ENCODE measurements at regions not wholly inside any gene's neighbourhood (a gene's known extent, or its start where the extent isn't known, plus 50 kb on each side); places are given as distances from the start of the nearest gene placed in this dataset.

DNA sequence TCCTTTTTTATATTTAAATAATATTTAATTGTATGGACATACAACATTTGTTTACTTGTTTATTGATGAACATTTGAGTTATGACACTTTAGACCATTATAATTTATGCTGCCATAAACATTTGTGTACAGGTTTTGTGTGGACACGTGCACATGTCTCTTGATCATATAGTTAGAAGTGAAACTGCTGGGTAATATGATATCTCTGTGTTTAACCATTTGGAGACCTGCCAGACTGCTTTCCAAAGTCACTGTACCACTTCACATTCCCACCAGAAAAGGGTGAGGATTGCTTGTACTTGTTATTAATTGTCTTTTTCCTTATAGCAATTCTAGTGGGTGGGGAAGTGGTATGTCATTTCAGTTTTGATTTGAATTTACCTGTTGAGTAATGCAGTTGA is 145.6 kb upstream of the KLHL1 start:
- Histone ChIP-seq H3K4me1 (ENCODE audit: low read length) (no peaks in the 10 kb centered on the region), H3K27me3 (ENCODE audit: low read depth, low read length) (no peaks in the 10 kb centered on the region), H3K36me3 (replicated peaks; ENCODE audit: low read depth, low read length) (no peaks in the 10 kb centered on the region), H3K27ac (ENCODE audit: low read length) (no peak overlapping the region), H3K4me2 (ENCODE audit: low read length) (no peak overlapping the region), H3K9ac (ENCODE audit: low read length) (no peak overlapping the region), H2AFZ (ENCODE audit: low read depth, low read length) (no peak overlapping the region), H3K9me3 (ENCODE audit: insufficient read depth, low read length) (no peaks in the 10 kb centered on the region), H4K20me1 (ENCODE audit: insufficient read depth, low read length) (no peaks in the 10 kb centered on the region), H3K79me2 (ENCODE audit: low read length) (no peaks in the 10 kb centered on the region), H3K4me3 (ENCODE audit: low read length) (no peak overlapping the region)
- no peak for TF ChIP-seq EZH2phosphoT487 (IDR thresholded peaks at IDR 0.05; ENCODE audit: low read depth)
- TF ChIP-seq, protein P1, sequence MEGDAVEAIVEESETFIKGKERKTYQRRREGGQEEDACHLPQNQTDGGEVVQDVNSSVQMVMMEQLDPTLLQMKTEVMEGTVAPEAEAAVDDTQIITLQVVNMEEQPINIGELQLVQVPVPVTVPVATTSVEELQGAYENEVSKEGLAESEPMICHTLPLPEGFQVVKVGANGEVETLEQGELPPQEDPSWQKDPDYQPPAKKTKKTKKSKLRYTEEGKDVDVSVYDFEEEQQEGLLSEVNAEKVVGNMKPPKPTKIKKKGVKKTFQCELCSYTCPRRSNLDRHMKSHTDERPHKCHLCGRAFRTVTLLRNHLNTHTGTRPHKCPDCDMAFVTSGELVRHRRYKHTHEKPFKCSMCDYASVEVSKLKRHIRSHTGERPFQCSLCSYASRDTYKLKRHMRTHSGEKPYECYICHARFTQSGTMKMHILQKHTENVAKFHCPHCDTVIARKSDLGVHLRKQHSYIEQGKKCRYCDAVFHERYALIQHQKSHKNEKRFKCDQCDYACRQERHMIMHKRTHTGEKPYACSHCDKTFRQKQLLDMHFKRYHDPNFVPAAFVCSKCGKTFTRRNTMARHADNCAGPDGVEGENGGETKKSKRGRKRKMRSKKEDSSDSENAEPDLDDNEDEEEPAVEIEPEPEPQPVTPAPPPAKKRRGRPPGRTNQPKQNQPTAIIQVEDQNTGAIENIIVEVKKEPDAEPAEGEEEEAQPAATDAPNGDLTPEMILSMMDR (IDR thresholded peaks at IDR 0.05; ENCODE audit: low read depth, low read length) = no peak

DNA sequence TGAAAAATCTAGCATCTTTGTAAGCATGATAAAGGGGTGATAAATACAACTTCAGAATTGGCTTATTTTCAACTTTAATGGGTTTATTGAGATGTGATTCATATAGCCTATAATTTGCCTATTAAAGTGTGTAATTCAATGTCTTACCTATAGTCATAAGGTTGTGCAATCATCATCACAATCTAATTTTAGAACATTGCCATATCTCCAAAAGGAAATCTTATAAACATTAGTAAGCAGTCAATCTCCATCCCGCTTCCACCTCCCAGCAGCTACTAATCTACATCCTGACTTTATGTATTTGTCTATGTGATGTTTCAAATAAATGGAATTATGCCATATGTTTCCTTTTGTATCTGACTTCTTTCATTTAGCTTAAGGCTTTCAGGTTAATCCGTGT is 145.2 kb upstream of the KLHL1 start:
- Histone ChIP-seq H3K9ac (ENCODE audit: low read length) (no peak overlapping the region), H4K20me1 (ENCODE audit: insufficient read depth, low read length) (no peaks in the 10 kb centered on the region), H3K36me3 (replicated peaks; ENCODE audit: low read depth, low read length) (no peaks in the 10 kb centered on the region), H3K9me3 (ENCODE audit: insufficient read depth, low read length) (no peaks in the 10 kb centered on the region), H3K4me2 (ENCODE audit: low read length) (no peak overlapping the region), H3K79me2 (ENCODE audit: low read length) (no peaks in the 10 kb centered on the region), H3K4me1 (ENCODE audit: low read length) (no peaks in the 10 kb centered on the region), H3K4me3 (ENCODE audit: low read length) (no peak overlapping the region), H3K27ac (ENCODE audit: low read length) (no peak overlapping the region), H2AFZ (ENCODE audit: low read depth, low read length) (no peak overlapping the region), H3K27me3 (ENCODE audit: low read depth, low read length) (no peaks in the 10 kb centered on the region)
- TF ChIP-seq EZH2phosphoT487 (IDR thresholded peaks at IDR 0.05; ENCODE audit: low read depth) = no peak
- TF ChIP-seq, protein P1 (IDR thresholded peaks at IDR 0.05; ENCODE audit: low read depth, low read length) = no peak

DNA sequence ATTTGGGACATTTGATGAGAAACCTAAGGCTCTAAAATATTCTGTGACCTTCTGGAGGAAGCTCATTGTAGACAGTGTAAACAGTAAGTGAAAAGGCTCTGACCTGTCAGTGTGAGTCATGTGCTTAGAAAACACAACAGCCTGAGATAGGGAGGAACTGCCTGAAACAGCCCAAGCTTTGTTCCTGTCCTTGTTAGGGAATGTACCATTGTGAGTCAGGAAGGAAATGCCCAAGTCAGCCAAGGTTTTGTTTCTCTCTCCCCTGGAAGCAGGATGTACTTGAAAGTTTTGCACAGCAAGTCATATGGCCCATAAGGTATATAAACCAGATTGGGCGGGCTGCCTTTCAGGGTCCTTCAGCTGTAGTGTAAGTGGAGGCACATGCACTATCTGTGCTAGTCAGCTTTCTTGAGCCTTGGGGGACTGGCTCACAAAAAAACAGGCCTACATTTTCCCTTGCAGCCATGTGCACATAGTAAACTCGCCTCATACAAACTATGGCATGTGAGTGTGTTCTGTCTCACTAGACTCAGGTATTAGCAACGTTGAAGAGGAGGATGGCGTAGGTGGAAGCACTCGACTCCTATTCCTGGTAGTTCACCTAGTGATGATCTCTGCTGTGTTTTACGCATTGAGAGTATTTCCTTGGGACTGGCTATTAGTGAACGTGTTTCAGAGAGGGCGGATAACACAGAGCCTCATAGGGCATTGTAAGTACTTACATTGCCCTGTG is 141.2 kb upstream of the KLHL1 start:
- Histone ChIP-seq H3K27ac (ENCODE audit: low read length) (no peak overlapping the region), H2AFZ (ENCODE audit: low read depth, low read length) (no peak overlapping the region), H4K20me1 (ENCODE audit: insufficient read depth, low read length) (no peaks in the 10 kb centered on the region), H3K9me3 (ENCODE audit: insufficient read depth, low read length) (no peaks in the 10 kb centered on the region), H3K79me2 (ENCODE audit: low read length) (no peaks in the 10 kb centered on the region), H3K36me3 (replicated peaks; ENCODE audit: low read depth, low read length) (no peaks in the 10 kb centered on the region), H3K27me3 (ENCODE audit: low read depth, low read length) (no peaks in the 10 kb centered on the region), H3K4me1 (ENCODE audit: low read length) (no peaks in the 10 kb centered on the region), H3K4me2 (ENCODE audit: low read length) (no peak overlapping the region), H3K9ac (ENCODE audit: low read length) (no peak overlapping the region), H3K4me3 (ENCODE audit: low read length) (no peak overlapping the region)
- TF ChIP-seq, protein P1 (IDR thresholded peaks at IDR 0.05; ENCODE audit: low read depth, low read length) = no peak
- TF ChIP-seq EZH2phosphoT487 (IDR thresholded peaks at IDR 0.05; ENCODE audit: low read depth) = no peak

DNA sequence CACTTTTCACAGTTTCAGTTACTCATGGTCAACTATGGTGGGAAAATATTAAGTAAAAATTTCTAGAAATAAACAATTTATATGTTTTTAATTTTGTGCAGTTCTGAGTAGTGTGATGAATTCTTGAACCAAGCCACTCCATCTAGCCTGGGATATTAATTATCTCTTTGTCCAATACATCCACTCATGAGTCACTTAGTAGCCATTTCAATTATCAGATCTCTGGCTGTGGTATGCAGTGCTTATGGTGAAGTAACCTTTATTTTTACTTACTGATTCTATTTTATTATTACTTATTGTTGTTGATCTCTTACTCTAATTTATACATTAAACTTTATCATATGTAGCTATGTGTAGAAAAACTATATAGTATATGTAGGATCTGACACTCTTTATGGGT is 128.9 kb upstream of the KLHL1 start:
- TF ChIP-seq EZH2phosphoT487 (IDR thresholded peaks at IDR 0.05; ENCODE audit: low read depth) = no peak
- TF ChIP-seq, protein P1 (IDR thresholded peaks at IDR 0.05; ENCODE audit: low read depth, low read length) = no peak
- Histone ChIP-seq H3K27ac (ENCODE audit: low read length) (no peak overlapping the region), H3K9me3 (ENCODE audit: insufficient read depth, low read length) (no peaks in the 10 kb centered on the region)

More for the DNA sequence above, 128.9 kb upstream of the KLHL1 start:
- H3K27me3 ChIP-seq (ENCODE audit: low read depth, low read length) = no peaks in the 10 kb centered on the region
- H3K4me2 ChIP-seq (ENCODE audit: low read length) = no peak overlapping the region
- no peak overlapping the region for H3K4me3 ChIP-seq (ENCODE audit: low read length)
- no peaks in the 10 kb centered on the region for H3K4me1 ChIP-seq (ENCODE audit: low read length)
- H3K79me2 ChIP-seq (ENCODE audit: low read length) = no peaks in the 10 kb centered on the region
- H4K20me1 ChIP-seq (ENCODE audit: insufficient read depth, low read length) = no peaks in the 10 kb centered on the region
- H3K36me3 ChIP-seq (replicated peaks; ENCODE audit: low read depth, low read length) = no peaks in the 10 kb centered on the region
- H3K9ac ChIP-seq (ENCODE audit: low read length) = no peak overlapping the region
- peak overlapping the region; percentile 19; the same call in 1 of the 2 replicates for H2AFZ ChIP-seq (ENCODE audit: low read depth, low read length)

Data from OCI-LY3 (cell line).